K562 (cell line): ENCODE measurements at regions not wholly inside any gene's neighbourhood (a gene's known extent, or its start where the extent isn't known, plus 50 kb on each side); places are given as distances from the start of the nearest gene placed in this dataset.

ENCODE experiments used
- ATAC-seq: fragments of 200-7000 bp; cut with Tn5 transposase; 3 replicates; pipeline ENCODE4 v1.9.1; 2020; ENCODE audit warnings: moderate library complexity
- BruUV-seq: library from RNA; stranded (reverse); fragments of 400-500 nt; replicated peaks from 2 replicates; lab custom pipeline; 2021; lab: Mats Ljungman, UMichigan
- CTCF ChIA-PET: fragments of 300-600 bp; formaldehyde crosslinking; extraction: SDS; loops from one replicate; lab custom pipeline; 2021; ENCODE audit warnings: low intra/inter-chr PET ratio; lab: Yijun Ruan, JAX
- POLR2A ChIA-PET: fragments of 300-600, 350-650 bp; sonication (Branson Sonifier 250); formaldehyde crosslinking; extraction: SDS; loops from one replicate; lab custom pipeline; 2021; ENCODE audit warnings: antibody characterized with exemption, inconsistent platforms; lab: Yijun Ruan, JAX
- DNase-seq, 4 experiments: peaks; one replicate each; pipeline versions ENCODE4 v3.0.0 to v3.0.0-alpha.2; 2011 to 2018; ENCODE audit warnings: low spot score in 3 of 4, mixed read lengths in 3 of 4; ENCODE audit errors: extremely low read depth in 1 of 4
- FAIRE-seq: peaks from 2 replicates; lab custom pipeline; 2011; peaks lifted over from hg19 to GRCh38; lab: Jason Lieb, UNC
- H2AFZ ChIP-seq: 2 replicates; pipeline ENCODE4 v1.6.0; 2011; ENCODE audit warnings: low read depth, low read length, control low read depth, inconsistent platforms
- H3K27ac ChIP-seq: fragments of 200-600 bp; 3 replicates; pipeline ENCODE4 v1.8.0; 2011; ENCODE audit warnings: low read depth, mild to moderate bottlenecking, control low read depth, inconsistent platforms, low read length, moderate library complexity, mixed read lengths; ENCODE audit errors: extremely low read depth
- H3K27me3 ChIP-seq, 2 experiments: fragments of 300-600 bp in 1 of 2; 2 replicates in 1 of 2; 3 replicates in 1 of 2; pipeline versions ENCODE4 v1.6.0 to v1.8.0; 2011; ENCODE audit warnings: inconsistent platforms in 2 of 2, low read length in 2 of 2, mild to moderate bottlenecking in 1 of 2, mixed read lengths in 1 of 2, moderate library complexity in 1 of 2; ENCODE audit not compliant: control insufficient read depth in 2 of 2, insufficient read depth in 2 of 2
- H3K36me3 ChIP-seq: fragments of 300-600 bp; 3 replicates; pipeline ENCODE4 v1.8.0; 2011; ENCODE audit warnings: mild to moderate bottlenecking, low read length, inconsistent platforms; ENCODE audit not compliant: control insufficient read depth, insufficient read depth
- H3K4me1 ChIP-seq, 2 experiments: fragments of 200-600 bp in 1 of 2; replicated peaks in 1 of 2; 2 replicates in 1 of 2; 3 replicates in 1 of 2; pipeline versions ENCODE4 v1.5.1 to v1.8.0; 2011; ENCODE audit warnings: inconsistent platforms in 2 of 2, low read length in 2 of 2, mild to moderate bottlenecking in 1 of 2, mixed read lengths in 1 of 2, moderate library complexity in 1 of 2; ENCODE audit not compliant: control insufficient read depth in 2 of 2, insufficient read depth in 2 of 2
- H3K4me2 ChIP-seq: 2 replicates; pipeline ENCODE4 v1.6.1; 2011; ENCODE audit warnings: low read length, control low read depth, inconsistent platforms, mixed read lengths; ENCODE audit not compliant: insufficient read depth
- H3K4me3 ChIP-seq: fragments of 200-600 bp; sonication (generic), shearing (Covaris generic); 2 replicates; pipeline ENCODE4 v1.5.1; 2016; ENCODE audit warnings: control low read depth, inconsistent platforms
- H3K79me2 ChIP-seq: fragments of 200-600 bp; 3 replicates; pipeline ENCODE4 v1.8.0; 2011; ENCODE audit warnings: low read length, inconsistent platforms; ENCODE audit not compliant: control insufficient read depth, insufficient read depth
- H3K9ac ChIP-seq, 2 experiments: 2 replicates each; pipeline versions ENCODE4 v1.6.0 to v1.6.1; 2011; ENCODE audit warnings: low read depth in 2 of 2, low read length in 2 of 2, control low read depth in 1 of 2, inconsistent platforms in 1 of 2, mild to moderate bottlenecking in 1 of 2, mixed read lengths in 1 of 2; ENCODE audit not compliant: insufficient read depth in 1 of 2
- H3K9me1 ChIP-seq: one replicate; pipeline ENCODE4 v1.6.0; 2011; ENCODE audit warnings: inconsistent platforms, mild to moderate bottlenecking, low read length, moderate library complexity; ENCODE audit not compliant: control insufficient read depth, insufficient read depth
- H3K9me3 ChIP-seq: replicated peaks from 2 replicates; pipeline ENCODE4 v1.5.1; 2011; ENCODE audit warnings: low read depth, low read length, inconsistent platforms; ENCODE audit not compliant: control insufficient read depth, insufficient read depth
- H4K20me1 ChIP-seq: replicated peaks from 2 replicates; pipeline ENCODE4 v1.6.1; 2011; ENCODE audit warnings: low read length, inconsistent platforms, mixed read lengths; ENCODE audit not compliant: control insufficient read depth, insufficient read depth
- CAMTA2 ChIP-seq: fragments of 250-450 bp; sonication (Bioruptor Pico); conservative IDR thresholded peaks from 2 replicates; pipeline ENCODE4 v1.5.1; 2022
- KAT8 ChIP-seq: fragments of 450-650 bp; IDR thresholded peaks from 2 replicates; pipeline ENCODE4 v1.6.1; 2016; ENCODE audit warnings: low read depth, mild to moderate bottlenecking
- L3MBTL2 ChIP-seq: fragments of 450-650 bp; IDR thresholded peaks from 2 replicates; pipeline ENCODE4 v1.6.1; 2016; ENCODE audit warnings: mild to moderate bottlenecking, moderate library complexity
- MEIS2 ChIP-seq: fragments of 450-650 bp; IDR thresholded peaks from 2 replicates; pipeline ENCODE4 v1.6.1; 2014; ENCODE audit warnings: mild to moderate bottlenecking; ENCODE audit not compliant: partially characterized antibody
- MYBL2 ChIP-seq, 2 experiments: fragments of 450-650 bp in 1 of 2; sonication (generic) in 1 of 2; formaldehyde crosslinking in 1 of 2; IDR thresholded peaks; 2 replicates each; pipeline versions ENCODE4 v1.6.1 to v1.8.1; 2017 to 2022; ENCODE audit warnings: borderline replicate concordance in 1 of 2, inconsistent platforms in 1 of 2, low read depth in 1 of 2, mild to moderate bottlenecking in 1 of 2, missing genetic modification reagents in 1 of 2, moderate library complexity in 1 of 2
- RBM17 ChIP-seq: fragments of 200-400 bp; formaldehyde crosslinking; IDR thresholded peaks from 2 replicates; pipeline ENCODE4 v1.6.1; 2017; ENCODE audit warnings: low read depth, mild to moderate bottlenecking, low read length, borderline replicate concordance
- SPI1 ChIP-seq: IDR thresholded peaks from 2 replicates; pipeline ENCODE4 v1.6.1; 2011; ENCODE audit warnings: low read depth, low read length, control low read depth, borderline replicate concordance
- TRIM24 ChIP-seq, 2 experiments: fragments of 450-650 bp; IDR thresholded peaks; 2 replicates each; pipeline ENCODE4 v1.6.1; 2016
- WGBS: fragments of 100-300 bp; shearing (Covaris generic); methylation state at CpG from one replicate; pipeline ENCODE4 v1.1.6; 2016; ENCODE audit warnings: low coverage, mixed read lengths; ENCODE audit not compliant: insufficient coverage; ENCODE audit errors: missing lambda C conversion rate; 5-methylcytosine and 5-hydroxymethylcytosine counted together
- in situ Hi-C: fragments of 300-500 bp; cut with MboI; formaldehyde crosslinking; loops from 4 replicates; pipeline ENCODE4 v1.15.0; 2018; ENCODE audit warnings: inconsistent platforms, mixed read lengths
- intact Hi-C: fragments of 100-400 bp; cut with micrococcal nuclease; formaldehyde crosslinking; loops from 2 replicates; pipeline ENCODE4 v1.14.2; 2022
- TF ChIP-seq, protein P1 (sequence below): fragments of 450-650 bp; IDR thresholded peaks from 2 replicates; pipeline ENCODE4 v1.6.1; 2016
- TF ChIP-seq, protein P2 (sequence below): fragments of 450-650 bp; IDR thresholded peaks from 2 replicates; pipeline ENCODE4 v1.6.1; 2016; ENCODE audit warnings: missing biosample characterization, missing genetic modification characterization
- TF ChIP-seq, protein P3 (sequence below), 3 experiments: fragments of 200-800 bp in 1 of 3; sonication (Bioruptor generic) in 1 of 3; sonication (generic) in 1 of 3; formaldehyde crosslinking in 1 of 3; IDR thresholded peaks; 2 replicates each; pipeline versions ENCODE4 v1.6.1 to v1.8.0; 2016 to 2022; ENCODE audit warnings: mild to moderate bottlenecking in 2 of 3, missing compliant biosample characterization in 2 of 3, missing genetic modification characterization in 2 of 3, missing genetic modification reagents in 1 of 3
- TF ChIP-seq, protein P4 (sequence below), 2 experiments: fragments of 450-650 bp; IDR thresholded peaks; 2 replicates each; pipeline ENCODE4 v1.6.1; 2016
- TF ChIP-seq, protein P5 (sequence below), 3 experiments: fragments of 200-800 bp in 1 of 3; fragments of 250-450 bp in 1 of 3; fragments of 450-650 bp in 1 of 3; sonication (Bioruptor Pico) in 1 of 3; sonication (Bioruptor generic) in 1 of 3; formaldehyde crosslinking in 1 of 3; IDR thresholded peaks; 2 replicates each; pipeline versions ENCODE4 v1.6.1 to v1.8.0; 2016 to 2022; ENCODE audit warnings: mild to moderate bottlenecking in 2 of 3, missing genetic modification characterization in 2 of 3, missing compliant biosample characterization in 1 of 3, moderate library complexity in 1 of 3

DNA sequence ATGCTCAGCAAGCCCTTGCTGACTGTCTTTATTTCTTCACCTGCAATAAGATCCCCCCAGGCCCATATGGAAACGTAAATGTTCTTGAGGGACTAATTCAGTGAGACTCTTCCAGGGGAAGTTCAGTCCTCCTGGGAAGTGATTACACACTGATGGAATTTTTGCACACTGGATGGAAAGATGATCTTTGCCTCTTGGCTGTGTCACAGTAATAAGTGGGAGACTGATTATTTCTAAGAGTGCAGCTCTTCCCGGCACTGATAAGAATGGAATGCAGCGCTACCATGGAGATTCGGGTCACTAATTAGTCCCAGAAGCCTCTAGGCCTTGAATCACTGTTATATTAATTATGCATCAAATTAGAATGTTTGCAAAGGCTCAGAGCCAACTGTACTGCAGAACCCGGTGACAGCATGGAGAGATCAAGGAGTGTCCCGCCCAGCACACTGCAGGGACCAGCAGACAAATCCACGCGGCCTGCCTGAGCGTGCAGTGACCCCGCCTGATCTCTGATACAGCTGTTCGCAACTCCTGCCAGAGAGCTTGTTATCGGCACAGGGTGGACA lies 178.3 kb downstream of the SNX19 start:
- Histone ChIP-seq H3K27ac (no peak overlapping the region), H4K20me1 (no peaks in the 10 kb centered on the region), H3K4me2 (no peak overlapping the region), H2AFZ (no peak overlapping the region), H3K4me1 (no peaks in the 10 kb centered on the region), H3K9me1 (no peaks in the 10 kb centered on the region), H3K9ac (no peak overlapping the region), H3K9me3 (no peaks in the 10 kb centered on the region), H3K27me3 (no peaks in the 10 kb centered on the region), H3K79me2 (no peaks in the 10 kb centered on the region), H3K4me3 (no peak overlapping the region), H3K36me3 (no peaks in the 10 kb centered on the region)
- intact Hi-C loops: no loop called here
- in situ Hi-C loops: no loop called here
- BruUV-seq: no TSS peak
- no peak for DNase-seq
- FAIRE-seq: no peak
- ChIA-PET POLR2A (interaction anchor here (1.3 kb wide), 1 partner anchor 20 kb away, joined by 3 read pairs; no protein-coding TSS in a partner anchor), CTCF (no interaction called here)
- no peak for ATAC-seq
- WGBS: 0% methylated on average over 12 of the region's 12 CpGs
- TF ChIP-seq, protein P1, sequence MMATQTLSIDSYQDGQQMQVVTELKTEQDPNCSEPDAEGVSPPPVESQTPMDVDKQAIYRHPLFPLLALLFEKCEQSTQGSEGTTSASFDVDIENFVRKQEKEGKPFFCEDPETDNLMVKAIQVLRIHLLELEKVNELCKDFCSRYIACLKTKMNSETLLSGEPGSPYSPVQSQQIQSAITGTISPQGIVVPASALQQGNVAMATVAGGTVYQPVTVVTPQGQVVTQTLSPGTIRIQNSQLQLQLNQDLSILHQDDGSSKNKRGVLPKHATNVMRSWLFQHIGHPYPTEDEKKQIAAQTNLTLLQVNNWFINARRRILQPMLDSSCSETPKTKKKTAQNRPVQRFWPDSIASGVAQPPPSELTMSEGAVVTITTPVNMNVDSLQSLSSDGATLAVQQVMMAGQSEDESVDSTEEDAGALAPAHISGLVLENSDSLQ: no peak
- TF ChIP-seq TRIM24 (IDR thresholded peaks at IDR 0.05) (no peak), RBM17 (no peak), CAMTA2 (CRISPR knock-in tag) (no peak), MEIS2 (no peak), SPI1 (no peak), MYBL2 (IDR thresholded peaks at IDR 0.05; ENCODE audit: low read depth) (no peak), MYBL2 (CRISPR knock-in tag; IDR thresholded peaks at IDR 0.05; ENCODE audit: borderline replicate concordance) (no peak), KAT8 (no peak), L3MBTL2 (no peak)
- TF ChIP-seq, protein P2, sequence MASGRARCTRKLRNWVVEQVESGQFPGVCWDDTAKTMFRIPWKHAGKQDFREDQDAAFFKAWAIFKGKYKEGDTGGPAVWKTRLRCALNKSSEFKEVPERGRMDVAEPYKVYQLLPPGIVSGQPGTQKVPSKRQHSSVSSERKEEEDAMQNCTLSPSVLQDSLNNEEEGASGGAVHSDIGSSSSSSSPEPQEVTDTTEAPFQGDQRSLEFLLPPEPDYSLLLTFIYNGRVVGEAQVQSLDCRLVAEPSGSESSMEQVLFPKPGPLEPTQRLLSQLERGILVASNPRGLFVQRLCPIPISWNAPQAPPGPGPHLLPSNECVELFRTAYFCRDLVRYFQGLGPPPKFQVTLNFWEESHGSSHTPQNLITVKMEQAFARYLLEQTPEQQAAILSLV (tag): no peak
- TF ChIP-seq, protein P3, sequence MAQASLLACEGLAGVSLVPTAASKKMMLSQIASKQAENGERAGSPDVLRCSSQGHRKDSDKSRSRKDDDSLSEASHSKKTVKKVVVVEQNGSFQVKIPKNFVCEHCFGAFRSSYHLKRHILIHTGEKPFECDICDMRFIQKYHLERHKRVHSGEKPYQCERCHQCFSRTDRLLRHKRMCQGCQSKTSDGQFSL (CRISPR knock-in tag; IDR thresholded peaks at IDR 0.05): no peak
- TF ChIP-seq, protein P3 (tag; IDR thresholded peaks at IDR 0.05): no peak
- TF ChIP-seq, protein P4, sequence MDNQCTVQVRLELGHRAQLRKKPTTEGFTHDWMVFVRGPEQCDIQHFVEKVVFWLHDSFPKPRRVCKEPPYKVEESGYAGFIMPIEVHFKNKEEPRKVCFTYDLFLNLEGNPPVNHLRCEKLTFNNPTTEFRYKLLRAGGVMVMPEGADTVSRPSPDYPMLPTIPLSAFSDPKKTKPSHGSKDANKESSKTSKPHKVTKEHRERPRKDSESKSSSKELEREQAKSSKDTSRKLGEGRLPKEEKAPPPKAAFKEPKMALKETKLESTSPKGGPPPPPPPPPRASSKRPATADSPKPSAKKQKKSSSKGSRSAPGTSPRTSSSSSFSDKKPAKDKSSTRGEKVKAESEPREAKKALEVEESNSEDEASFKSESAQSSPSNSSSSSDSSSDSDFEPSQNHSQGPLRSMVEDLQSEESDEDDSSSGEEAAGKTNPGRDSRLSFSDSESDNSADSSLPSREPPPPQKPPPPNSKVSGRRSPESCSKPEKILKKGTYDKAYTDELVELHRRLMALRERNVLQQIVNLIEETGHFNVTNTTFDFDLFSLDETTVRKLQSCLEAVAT (IDR thresholded peaks at IDR 0.05): no peak
- TF ChIP-seq, protein P5, sequence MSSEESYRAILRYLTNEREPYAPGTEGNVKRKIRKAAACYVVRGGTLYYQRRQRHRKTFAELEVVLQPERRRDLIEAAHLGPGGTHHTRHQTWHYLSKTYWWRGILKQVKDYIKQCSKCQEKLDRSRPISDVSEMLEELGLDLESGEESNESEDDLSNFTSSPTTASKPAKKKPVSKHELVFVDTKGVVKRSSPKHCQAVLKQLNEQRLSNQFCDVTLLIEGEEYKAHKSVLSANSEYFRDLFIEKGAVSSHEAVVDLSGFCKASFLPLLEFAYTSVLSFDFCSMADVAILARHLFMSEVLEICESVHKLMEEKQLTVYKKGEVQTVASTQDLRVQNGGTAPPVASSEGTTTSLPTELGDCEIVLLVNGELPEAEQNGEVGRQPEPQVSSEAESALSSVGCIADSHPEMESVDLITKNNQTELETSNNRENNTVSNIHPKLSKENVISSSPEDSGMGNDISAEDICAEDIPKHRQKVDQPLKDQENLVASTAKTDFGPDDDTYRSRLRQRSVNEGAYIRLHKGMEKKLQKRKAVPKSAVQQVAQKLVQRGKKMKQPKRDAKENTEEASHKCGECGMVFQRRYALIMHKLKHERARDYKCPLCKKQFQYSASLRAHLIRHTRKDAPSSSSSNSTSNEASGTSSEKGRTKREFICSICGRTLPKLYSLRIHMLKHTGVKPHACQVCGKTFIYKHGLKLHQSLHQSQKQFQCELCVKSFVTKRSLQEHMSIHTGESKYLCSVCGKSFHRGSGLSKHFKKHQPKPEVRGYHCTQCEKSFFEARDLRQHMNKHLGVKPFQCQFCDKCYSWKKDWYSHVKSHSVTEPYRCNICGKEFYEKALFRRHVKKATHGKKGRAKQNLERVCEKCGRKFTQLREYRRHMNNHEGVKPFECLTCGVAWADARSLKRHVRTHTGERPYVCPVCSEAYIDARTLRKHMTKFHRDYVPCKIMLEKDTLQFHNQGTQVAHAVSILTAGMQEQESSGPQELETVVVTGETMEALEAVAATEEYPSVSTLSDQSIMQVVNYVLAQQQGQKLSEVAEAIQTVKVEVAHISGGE (CRISPR knock-in tag; IDR thresholded peaks at IDR 0.05): no peak
